Panc1 (cell line): ENCODE measurements at regions not wholly inside any gene's neighbourhood (a gene's known extent, or its start where the extent isn't known, plus 50 kb on each side); places are given as distances from the start of the nearest gene placed in this dataset.

Source experiments
- POLR2AphosphoS5 ChIP-seq: IDR thresholded peaks from 2 replicates; pipeline ENCODE4 v1.6.1; 2012; ENCODE audit warnings: mild to moderate bottlenecking, low read depth, low read length, moderate library complexity
- REST ChIP-seq, 2 experiments: IDR thresholded peaks; 2 replicates each; pipeline ENCODE4 v1.6.1; 2011 to 2012; ENCODE audit warnings: low read depth in 2 of 2, control low read depth in 1 of 2, low read length in 1 of 2, mild to moderate bottlenecking in 1 of 2, moderate library complexity in 1 of 2; ENCODE audit not compliant: insufficient read depth in 1 of 2
- SIN3A ChIP-seq: IDR thresholded peaks from 2 replicates; pipeline ENCODE4 v1.6.1; 2012; ENCODE audit warnings: low read depth, mild to moderate bottlenecking, low read length, moderate library complexity, borderline replicate concordance; ENCODE audit not compliant: insufficient read depth
- TCF7L2 ChIP-seq: IDR thresholded peaks from 2 replicates; pipeline ENCODE4 v1.6.1; 2011; ENCODE audit warnings: mild to moderate bottlenecking, low read depth, low read length, inconsistent platforms
- TF ChIP-seq, protein P1 (sequence below): fragments of 450-650 bp; IDR thresholded peaks from 2 replicates; pipeline ENCODE4 v1.5.1; 2017; ENCODE audit warnings: mild to moderate bottlenecking

- TF ChIP-seq REST (IDR thresholded peaks at IDR 0.05; ENCODE audit: insufficient read depth in 1 of 2, low read depth in 2 of 2, low read length in 1 of 2) (no peak), POLR2AphosphoS5 (no peak), TCF7L2 (no peak), SIN3A (no peak)
- TF ChIP-seq, protein P1, sequence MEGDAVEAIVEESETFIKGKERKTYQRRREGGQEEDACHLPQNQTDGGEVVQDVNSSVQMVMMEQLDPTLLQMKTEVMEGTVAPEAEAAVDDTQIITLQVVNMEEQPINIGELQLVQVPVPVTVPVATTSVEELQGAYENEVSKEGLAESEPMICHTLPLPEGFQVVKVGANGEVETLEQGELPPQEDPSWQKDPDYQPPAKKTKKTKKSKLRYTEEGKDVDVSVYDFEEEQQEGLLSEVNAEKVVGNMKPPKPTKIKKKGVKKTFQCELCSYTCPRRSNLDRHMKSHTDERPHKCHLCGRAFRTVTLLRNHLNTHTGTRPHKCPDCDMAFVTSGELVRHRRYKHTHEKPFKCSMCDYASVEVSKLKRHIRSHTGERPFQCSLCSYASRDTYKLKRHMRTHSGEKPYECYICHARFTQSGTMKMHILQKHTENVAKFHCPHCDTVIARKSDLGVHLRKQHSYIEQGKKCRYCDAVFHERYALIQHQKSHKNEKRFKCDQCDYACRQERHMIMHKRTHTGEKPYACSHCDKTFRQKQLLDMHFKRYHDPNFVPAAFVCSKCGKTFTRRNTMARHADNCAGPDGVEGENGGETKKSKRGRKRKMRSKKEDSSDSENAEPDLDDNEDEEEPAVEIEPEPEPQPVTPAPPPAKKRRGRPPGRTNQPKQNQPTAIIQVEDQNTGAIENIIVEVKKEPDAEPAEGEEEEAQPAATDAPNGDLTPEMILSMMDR = no peak
Measured at GRCh38 chr3:102178817-102179216, 256.0 kb upstream of the ZPLD1 start.
